SK-N-SH (cell line): ENCODE measurements at regions not wholly inside any gene's neighbourhood (a gene's known extent, or its start where the extent isn't known, plus 50 kb on each side); places are given as distances from the start of the nearest gene placed in this dataset.

Source experiments
- CTCF ChIA-PET: fragments of 300-600, 350-600 bp; formaldehyde crosslinking; extraction: SDS; loops from one replicate; lab custom pipeline; 2021; lab: Yijun Ruan, JAX
- POLR2A ChIA-PET: fragments of 350-600 bp; sonication (Branson Sonifier 250); formaldehyde crosslinking; extraction: SDS; loops from one replicate; lab custom pipeline; 2020; ENCODE audit warnings: antibody characterized with exemption, inconsistent platforms; lab: Yijun Ruan, JAX
- DNase-seq: peaks from one replicate; pipeline ENCODE4 v3.0.0; 2012
- H2AFZ ChIP-seq: fragments of 200-600 bp; sonication (generic); 2 replicates; pipeline ENCODE4 v1.8.1; 2016; ENCODE audit warnings: antibody characterized with exemption, mild to moderate bottlenecking, low read depth
- H3F3A ChIP-seq: fragments of 200-600 bp; sonication (generic); replicated peaks from 2 replicates; pipeline ENCODE3; 2016; ENCODE audit warnings: antibody characterized with exemption, mild to moderate bottlenecking; ENCODE audit not compliant: insufficient read depth
- H3K27ac ChIP-seq, 2 experiments: fragments of 200-500 bp in 1 of 2; fragments of 200-600 bp in 1 of 2; sonication (Bioruptor generic) in 1 of 2; sonication (generic), shearing (Covaris generic) in 1 of 2; 2 replicates each; pipeline versions ENCODE4 v1.5.1 to v1.6.1; 2014 to 2016; ENCODE audit warnings: low read depth in 2 of 2, inconsistent platforms in 1 of 2, low read length in 1 of 2, mild to moderate bottlenecking in 1 of 2, mixed read lengths in 1 of 2
- H3K27me3 ChIP-seq: fragments of 200-600 bp; sonication (generic), shearing (Covaris generic); 2 replicates; pipeline ENCODE4 v1.6.1; 2016; ENCODE audit warnings: mixed run types; ENCODE audit not compliant: insufficient read depth
- H3K36me3 ChIP-seq, 2 experiments: fragments of 200-500 bp in 1 of 2; fragments of 200-600 bp in 1 of 2; sonication (Bioruptor generic) in 1 of 2; sonication (generic) in 1 of 2; replicated peaks in 1 of 2; 2 replicates each; pipeline versions ENCODE3 to v1.5.1; 2014 to 2016; ENCODE audit warnings: low read length in 1 of 2, mild to moderate bottlenecking in 1 of 2; ENCODE audit not compliant: insufficient read depth in 2 of 2, control insufficient read depth in 1 of 2
- H3K4me1 ChIP-seq, 2 experiments: fragments of 200-500 bp in 1 of 2; fragments of 200-600 bp in 1 of 2; sonication (Bioruptor generic) in 1 of 2; sonication (generic), shearing (Covaris generic) in 1 of 2; 2 replicates each; pipeline versions ENCODE4 v1.5.1 to v1.6.1; 2014 to 2016; ENCODE audit warnings: low read depth in 1 of 2, low read length in 1 of 2, mixed run types in 1 of 2; ENCODE audit not compliant: insufficient read depth in 2 of 2, control insufficient read depth in 1 of 2
- H3K4me2 ChIP-seq: fragments of 200-600 bp; sonication (generic), shearing (Covaris generic); 2 replicates; pipeline ENCODE4 v1.6.1; 2017; ENCODE audit warnings: mixed run types
- H3K4me3 ChIP-seq, 2 experiments: fragments of 200-500 bp in 1 of 2; fragments of 200-600 bp in 1 of 2; sonication (Bioruptor generic) in 1 of 2; sonication (generic), shearing (Covaris generic) in 1 of 2; 2 replicates each; pipeline versions ENCODE4 v1.5.1 to v1.8.1; 2014 to 2016; ENCODE audit warnings: low read depth in 2 of 2, inconsistent platforms in 1 of 2, low read length in 1 of 2, mild to moderate bottlenecking in 1 of 2, mixed read lengths in 1 of 2, moderate library complexity in 1 of 2
- H3K79me2 ChIP-seq: fragments of 200-600 bp; sonication (generic); 2 replicates; pipeline ENCODE4 v1.8.1; 2017; ENCODE audit warnings: mild to moderate bottlenecking; ENCODE audit not compliant: insufficient read depth
- H3K9ac ChIP-seq: fragments of 200-600 bp; sonication (generic); 2 replicates; pipeline ENCODE4 v1.6.1; 2017; ENCODE audit warnings: mixed run types
- H3K9me2 ChIP-seq: fragments of 200-600 bp; sonication (generic); 2 replicates; pipeline ENCODE4 v1.6.1; 2017; ENCODE audit warnings: mixed run types
- H3K9me3 ChIP-seq: fragments of 200-600 bp; sonication (generic); 2 replicates; pipeline ENCODE4 v1.6.1; 2017; ENCODE audit warnings: mixed run types, mild to moderate bottlenecking, moderate library complexity
- H4K20me1 ChIP-seq: fragments of 200-600 bp; sonication (generic); 2 replicates; pipeline ENCODE4 v1.6.1; 2017; ENCODE audit warnings: mild to moderate bottlenecking, mixed run types; ENCODE audit not compliant: insufficient read depth
- ELF1 ChIP-seq: IDR thresholded peaks from 2 replicates; pipeline ENCODE4 v1.4.0; 2012
- EP300 ChIP-seq, 2 experiments: IDR thresholded peaks; 2 replicates each; pipeline versions ENCODE4 v1.4.0 to v1.6.1; 2012; ENCODE audit warnings: borderline replicate concordance in 1 of 2, low read depth in 1 of 2, low read length in 1 of 2
- EZH2phosphoT487 ChIP-seq: fragments of 200-600 bp; sonication (generic); IDR thresholded peaks from 2 replicates; pipeline ENCODE4 v1.6.1; 2017; ENCODE audit warnings: low read depth, mixed run types, mild to moderate bottlenecking, antibody characterized with exemption, moderate library complexity, borderline replicate concordance
- FOXJ3 ChIP-seq: sonication (generic); formaldehyde crosslinking; IDR thresholded peaks from 2 replicates; pipeline ENCODE4 v1.5.1; 2020; ENCODE audit warnings: mild to moderate bottlenecking, missing genetic modification reagents
- FOXM1 ChIP-seq: IDR thresholded peaks from 2 replicates; pipeline ENCODE4 v1.4.0; 2012; ENCODE audit warnings: low read depth, mild to moderate bottlenecking
- GATA2 ChIP-seq: sonication (generic); formaldehyde crosslinking; IDR thresholded peaks from 2 replicates; pipeline ENCODE4 v1.5.0; 2020; ENCODE audit warnings: mild to moderate bottlenecking, missing genetic modification reagents
- JUND ChIP-seq: IDR thresholded peaks from 2 replicates; pipeline ENCODE4 v1.4.0; 2012
- MXI1 ChIP-seq: IDR thresholded peaks from 2 replicates; pipeline ENCODE4 v1.6.1; 2012; ENCODE audit warnings: mild to moderate bottlenecking, low read depth, low read length, improper control_type of control experiment
- NFIC ChIP-seq: IDR thresholded peaks from 2 replicates; pipeline ENCODE4 v1.4.0; 2012; ENCODE audit warnings: borderline replicate concordance
- PBX3 ChIP-seq: IDR thresholded peaks from 2 replicates; pipeline ENCODE4; 2012
- RFX5 ChIP-seq: IDR thresholded peaks from 2 replicates; pipeline ENCODE4 v1.6.1; 2012; ENCODE audit warnings: mild to moderate bottlenecking, improper control_type of control experiment, low read length
- TAF1 ChIP-seq: IDR thresholded peaks from 2 replicates; pipeline ENCODE4 v1.6.1; 2012; ENCODE audit warnings: low read depth, mild to moderate bottlenecking, low read length, moderate library complexity, borderline replicate concordance
- TCF12 ChIP-seq: IDR thresholded peaks from 2 replicates; pipeline ENCODE4 v1.4.0; 2012
- TEAD4 ChIP-seq: IDR thresholded peaks from 2 replicates; pipeline ENCODE4 v1.4.0; 2012; ENCODE audit warnings: mild to moderate bottlenecking, borderline replicate concordance; ENCODE audit not compliant: insufficient read depth
- ZBTB33 ChIP-seq: IDR thresholded peaks from 2 replicates; pipeline ENCODE4 v1.4.0; 2012; ENCODE audit warnings: low read depth, borderline replicate concordance
- WGBS: methylation state at CpG from one replicate; pipeline ENCODE4 v1.1.6; 2017; ENCODE audit warnings: low lambda C conversion rate; 5-methylcytosine and 5-hydroxymethylcytosine counted together
- TF ChIP-seq, protein P1 (sequence below): fragments of 150-350 bp; IDR thresholded peaks from 2 replicates; pipeline ENCODE4 v1.6.1; 2016; ENCODE audit warnings: mild to moderate bottlenecking, low read depth, low read length
- TF ChIP-seq, protein P2 (sequence below): IDR thresholded peaks from 2 replicates; pipeline ENCODE4 v1.6.1; 2012; ENCODE audit warnings: mild to moderate bottlenecking, low read depth, low read length, moderate library complexity

DNA sequence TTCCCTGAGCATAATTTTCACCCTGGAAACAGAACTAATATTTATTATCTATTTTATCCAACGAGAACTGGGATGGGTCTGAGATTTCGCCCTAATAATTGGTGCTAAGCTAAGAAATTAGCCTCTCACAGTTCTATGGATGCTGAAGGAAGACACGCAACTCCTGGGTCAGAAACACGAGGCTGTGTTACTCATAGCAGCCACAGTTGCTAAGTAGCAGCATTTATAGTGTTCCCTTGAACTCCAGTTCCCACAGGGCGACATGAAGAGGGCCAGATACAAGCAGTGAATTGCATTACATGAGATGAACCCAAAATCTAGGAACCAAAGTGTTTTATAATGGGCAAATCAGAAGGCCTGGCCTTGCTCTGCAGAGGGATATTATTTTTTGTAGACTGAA, 109.8 kb upstream of the AGR3 start:
- Histone ChIP-seq H3F3A (no peaks in the 10 kb centered on the region), H3K79me2 (no peaks in the 10 kb centered on the region), H3K9ac (no peak overlapping the region), H3K4me2 (no peak overlapping the region), H3K36me3 (no peaks in the 10 kb centered on the region), H3K27ac (no peak overlapping the region), H3K4me3 (no peak overlapping the region), H3K9me2 (no peaks in the 10 kb centered on the region), H2AFZ (no peak overlapping the region), H3K4me1 (peaks cover 5 to 6% of the 10 kb centered on the region in 2 experiments; a peak in 3 of 4 replicates), H4K20me1 (no peaks in the 10 kb centered on the region), H3K9me3 (no peaks in the 10 kb centered on the region), H3K27me3 (peaks cover 31% of the 10 kb centered on the region; the same call in 1 of the 2 replicates)
- ChIA-PET CTCF (interaction anchor here (0.5 to 0.7 kb wide), 2 partner anchors 8 to 41 kb away, joined by 3 to 6 read pairs; no protein-coding TSS in a partner anchor), POLR2A (no interaction called here)
- 3% methylated on average over 5 of the region's 5 CpGs for WGBS
- no peak for DNase-seq
- no peak for TF ChIP-seq GATA2 (CRISPR knock-in tag)
- TF ChIP-seq ZBTB33: no peak
- TF ChIP-seq, protein P1, sequence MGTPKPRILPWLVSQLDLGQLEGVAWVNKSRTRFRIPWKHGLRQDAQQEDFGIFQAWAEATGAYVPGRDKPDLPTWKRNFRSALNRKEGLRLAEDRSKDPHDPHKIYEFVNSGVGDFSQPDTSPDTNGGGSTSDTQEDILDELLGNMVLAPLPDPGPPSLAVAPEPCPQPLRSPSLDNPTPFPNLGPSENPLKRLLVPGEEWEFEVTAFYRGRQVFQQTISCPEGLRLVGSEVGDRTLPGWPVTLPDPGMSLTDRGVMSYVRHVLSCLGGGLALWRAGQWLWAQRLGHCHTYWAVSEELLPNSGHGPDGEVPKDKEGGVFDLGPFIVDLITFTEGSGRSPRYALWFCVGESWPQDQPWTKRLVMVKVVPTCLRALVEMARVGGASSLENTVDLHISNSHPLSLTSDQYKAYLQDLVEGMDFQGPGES: no peak
- no peak for TF ChIP-seq TEAD4
- no peak for TF ChIP-seq MXI1

- no peaks in the 10 kb centered on the region for H4K20me1 ChIP-seq
- H3K4me1 ChIP-seq: peaks cover 5 to 6% of the 10 kb centered on the region in 2 experiments; a peak in 3 of 4 replicates
- H3K36me3 ChIP-seq: no peaks in the 10 kb centered on the region
- H3K9ac ChIP-seq: no peak overlapping the region
- no peaks in the 10 kb centered on the region for H3K79me2 ChIP-seq
- no peak overlapping the region for H3K4me3 ChIP-seq
- WGBS: 9% methylated on average over 4 of the region's 4 CpGs
- H3K9me3 ChIP-seq: no peaks in the 10 kb centered on the region
- H2AFZ ChIP-seq: no peak overlapping the region
- ChIA-PET POLR2A (no interaction called here), CTCF (interaction anchor here (0.9 to 1.4 kb wide), 4 partner anchors 9 to 308 kb away, joined by 3 to 11 read pairs (median 4); no protein-coding TSS in a partner anchor)
- no peaks in the 10 kb centered on the region for H3K9me2 ChIP-seq
- H3K27me3 ChIP-seq: peaks cover 25% of the 10 kb centered on the region; the same call in 1 of the 2 replicates
- H3F3A ChIP-seq: no peaks in the 10 kb centered on the region
- no peak overlapping the region for H3K27ac ChIP-seq
- TF ChIP-seq JUND: no peak
- TF ChIP-seq RFX5: no peak
- TF ChIP-seq EP300 (IDR thresholded peaks at IDR 0.05; ENCODE audit: borderline replicate concordance in 1 of 2, low read depth in 1 of 2, low read length in 1 of 2): no peak
- no peak for TF ChIP-seq EZH2phosphoT487
- no peak for TF ChIP-seq PBX3
- TF ChIP-seq, protein P1: no peak
- no peak for TF ChIP-seq FOXM1
- no peak for TF ChIP-seq TAF1
- no peak for TF ChIP-seq ELF1
- TF ChIP-seq, protein P2, sequence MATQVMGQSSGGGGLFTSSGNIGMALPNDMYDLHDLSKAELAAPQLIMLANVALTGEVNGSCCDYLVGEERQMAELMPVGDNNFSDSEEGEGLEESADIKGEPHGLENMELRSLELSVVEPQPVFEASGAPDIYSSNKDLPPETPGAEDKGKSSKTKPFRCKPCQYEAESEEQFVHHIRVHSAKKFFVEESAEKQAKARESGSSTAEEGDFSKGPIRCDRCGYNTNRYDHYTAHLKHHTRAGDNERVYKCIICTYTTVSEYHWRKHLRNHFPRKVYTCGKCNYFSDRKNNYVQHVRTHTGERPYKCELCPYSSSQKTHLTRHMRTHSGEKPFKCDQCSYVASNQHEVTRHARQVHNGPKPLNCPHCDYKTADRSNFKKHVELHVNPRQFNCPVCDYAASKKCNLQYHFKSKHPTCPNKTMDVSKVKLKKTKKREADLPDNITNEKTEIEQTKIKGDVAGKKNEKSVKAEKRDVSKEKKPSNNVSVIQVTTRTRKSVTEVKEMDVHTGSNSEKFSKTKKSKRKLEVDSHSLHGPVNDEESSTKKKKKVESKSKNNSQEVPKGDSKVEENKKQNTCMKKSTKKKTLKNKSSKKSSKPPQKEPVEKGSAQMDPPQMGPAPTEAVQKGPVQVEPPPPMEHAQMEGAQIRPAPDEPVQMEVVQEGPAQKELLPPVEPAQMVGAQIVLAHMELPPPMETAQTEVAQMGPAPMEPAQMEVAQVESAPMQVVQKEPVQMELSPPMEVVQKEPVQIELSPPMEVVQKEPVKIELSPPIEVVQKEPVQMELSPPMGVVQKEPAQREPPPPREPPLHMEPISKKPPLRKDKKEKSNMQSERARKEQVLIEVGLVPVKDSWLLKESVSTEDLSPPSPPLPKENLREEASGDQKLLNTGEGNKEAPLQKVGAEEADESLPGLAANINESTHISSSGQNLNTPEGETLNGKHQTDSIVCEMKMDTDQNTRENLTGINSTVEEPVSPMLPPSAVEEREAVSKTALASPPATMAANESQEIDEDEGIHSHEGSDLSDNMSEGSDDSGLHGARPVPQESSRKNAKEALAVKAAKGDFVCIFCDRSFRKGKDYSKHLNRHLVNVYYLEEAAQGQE: no peak
- TF ChIP-seq TCF12: no peak
- no peak for TF ChIP-seq NFIC
- no peak for TF ChIP-seq FOXJ3
- DNase-seq: no peak
- no peak overlapping the region for H3K4me2 ChIP-seq
Measured at GRCh38 chr7:16993543-16993942, 111.8 kb upstream of the AGR3 start.
